Epithelial cell of esophagus (primary cell): ENCODE measurements at regions not wholly inside any gene's neighbourhood (a gene's known extent, or its start where the extent isn't known, plus 50 kb on each side); places are given as distances from the start of the nearest gene placed in this dataset.
A peak's percentile ranks its signal among the peaks of the same experiment; 100 is the strongest.

Experiments
- DNase-seq: peaks from one replicate; pipeline ENCODE4 v3.0.0; 2010; ENCODE audit warnings: low read depth
- H3K4me3 ChIP-seq: 2 replicates; pipeline ENCODE4 v1.5.1; 2011; ENCODE audit warnings: mild to moderate bottlenecking, low read length, control low read depth
- TF ChIP-seq, protein P1 (sequence below): IDR thresholded peaks from 2 replicates; pipeline ENCODE4 v1.5.1; 2011; ENCODE audit warnings: low read depth, mild to moderate bottlenecking, low read length, control low read depth, inconsistent platforms; ENCODE audit not compliant: insufficient read depth; ENCODE audit errors: missing control alignments

DNA sequence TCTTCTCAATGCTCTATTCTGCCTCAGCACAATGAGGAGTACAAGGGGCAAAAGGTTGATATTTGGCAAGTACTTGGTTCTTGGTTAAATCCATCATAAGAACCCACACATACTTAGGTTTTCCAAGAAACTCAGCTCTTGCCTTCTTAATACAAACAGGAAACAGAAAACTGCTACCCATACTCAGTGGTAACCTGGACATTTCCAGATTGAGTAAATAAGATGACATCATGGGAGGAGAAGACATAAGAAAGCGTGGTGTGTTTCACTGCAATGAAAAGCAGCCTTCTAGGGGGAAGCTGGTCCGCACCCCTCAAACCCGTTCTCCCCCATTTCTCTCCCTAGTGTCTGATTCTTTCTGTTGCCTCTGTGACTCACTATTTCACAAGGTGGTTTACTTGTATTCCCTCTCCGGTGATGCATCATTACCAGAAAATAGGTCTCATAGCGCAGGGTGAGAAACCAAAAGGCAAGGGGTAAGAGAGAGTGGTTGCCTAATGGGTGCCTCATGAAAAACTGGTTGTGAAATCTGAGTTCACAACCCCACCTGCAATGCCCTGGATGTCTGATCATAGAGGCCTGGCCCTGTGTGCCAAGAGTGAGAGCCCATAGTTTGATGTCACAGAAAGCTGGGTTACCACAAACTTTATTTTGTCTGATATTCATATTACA is 326.5 kb upstream of the TBX3 start:
- H3K4me3 ChIP-seq: no peak overlapping the region
- TF ChIP-seq, protein P1, sequence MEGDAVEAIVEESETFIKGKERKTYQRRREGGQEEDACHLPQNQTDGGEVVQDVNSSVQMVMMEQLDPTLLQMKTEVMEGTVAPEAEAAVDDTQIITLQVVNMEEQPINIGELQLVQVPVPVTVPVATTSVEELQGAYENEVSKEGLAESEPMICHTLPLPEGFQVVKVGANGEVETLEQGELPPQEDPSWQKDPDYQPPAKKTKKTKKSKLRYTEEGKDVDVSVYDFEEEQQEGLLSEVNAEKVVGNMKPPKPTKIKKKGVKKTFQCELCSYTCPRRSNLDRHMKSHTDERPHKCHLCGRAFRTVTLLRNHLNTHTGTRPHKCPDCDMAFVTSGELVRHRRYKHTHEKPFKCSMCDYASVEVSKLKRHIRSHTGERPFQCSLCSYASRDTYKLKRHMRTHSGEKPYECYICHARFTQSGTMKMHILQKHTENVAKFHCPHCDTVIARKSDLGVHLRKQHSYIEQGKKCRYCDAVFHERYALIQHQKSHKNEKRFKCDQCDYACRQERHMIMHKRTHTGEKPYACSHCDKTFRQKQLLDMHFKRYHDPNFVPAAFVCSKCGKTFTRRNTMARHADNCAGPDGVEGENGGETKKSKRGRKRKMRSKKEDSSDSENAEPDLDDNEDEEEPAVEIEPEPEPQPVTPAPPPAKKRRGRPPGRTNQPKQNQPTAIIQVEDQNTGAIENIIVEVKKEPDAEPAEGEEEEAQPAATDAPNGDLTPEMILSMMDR: no peak
- peak; percentile 39 for DNase-seq

DNA sequence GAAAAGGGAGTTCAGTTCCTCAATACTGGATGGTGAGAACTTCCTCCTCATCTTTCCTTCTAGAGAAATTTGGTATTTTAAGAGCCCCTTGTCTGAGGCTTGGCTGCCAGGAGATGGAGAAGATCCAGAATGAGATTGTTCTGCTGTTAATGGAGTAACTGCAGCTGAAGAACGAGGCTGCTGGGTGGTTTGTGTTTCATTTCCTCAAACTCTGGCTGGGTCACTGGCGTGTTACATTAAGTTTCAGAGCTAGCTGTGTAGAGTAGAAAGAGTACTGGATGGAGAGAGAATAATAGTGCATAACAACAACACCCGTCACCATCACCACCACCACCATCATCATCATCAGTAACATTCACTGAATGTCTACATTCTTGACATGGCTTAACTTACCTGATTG is 325.0 kb upstream of the TBX3 start:
- DNase-seq: no peak
- TF ChIP-seq, protein P1: no peak
- no peak overlapping the region for H3K4me3 ChIP-seq

DNA sequence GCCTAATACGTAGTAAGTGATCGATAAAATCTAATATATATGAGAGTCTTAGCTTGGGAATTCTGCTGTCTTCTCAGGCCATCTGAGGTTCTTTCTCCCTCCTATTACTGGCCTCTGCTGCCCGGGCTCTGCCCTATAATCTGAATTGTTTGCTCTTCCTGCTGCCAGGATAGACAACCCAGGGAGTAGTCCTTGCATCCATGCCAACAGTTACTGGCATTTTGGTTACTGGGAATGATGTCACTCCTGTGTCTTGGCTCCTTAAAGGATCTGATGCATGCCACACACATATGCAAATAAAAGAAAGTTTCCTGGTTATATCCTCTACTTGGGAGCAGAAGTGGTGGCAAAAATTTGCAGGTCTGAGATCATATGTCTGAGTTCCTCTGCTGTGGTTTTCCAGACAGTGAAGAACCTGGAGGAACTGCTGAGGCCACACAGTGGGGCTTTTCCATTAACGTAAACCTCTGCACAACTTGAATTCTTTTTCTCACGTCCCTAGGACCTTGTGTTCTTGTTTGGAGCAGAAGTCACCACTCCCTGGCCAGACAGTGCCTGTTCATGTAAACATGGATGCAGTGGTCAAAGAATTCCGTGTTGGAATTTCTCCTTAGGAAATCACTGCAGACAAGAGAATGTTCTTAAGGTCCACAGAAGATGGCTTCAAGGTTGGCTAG is 320.6 kb upstream of the TBX3 start:
- H3K4me3 ChIP-seq: no peak overlapping the region
- TF ChIP-seq, protein P1: no peak
- DNase-seq: no peak

DNA sequence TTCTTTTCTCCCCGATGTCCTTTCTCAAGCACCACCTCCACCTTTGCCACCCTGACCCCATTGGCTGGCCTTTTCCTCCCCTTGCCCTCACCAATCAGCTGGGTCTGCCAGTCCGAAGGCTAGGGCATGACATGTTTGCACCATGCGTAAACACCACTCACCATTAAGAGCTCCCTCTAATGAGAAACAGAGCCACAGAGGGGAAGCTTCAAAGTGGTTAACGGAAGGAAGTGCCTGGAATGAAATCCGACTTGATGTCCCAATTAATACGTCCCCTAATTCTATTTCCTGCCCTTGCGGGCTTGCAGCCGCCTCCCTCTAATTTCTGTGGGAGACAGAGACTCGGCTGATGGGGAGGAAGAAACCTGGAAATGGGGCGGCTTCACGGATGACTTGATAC is 318.5 kb upstream of the TBX3 start:
- TF ChIP-seq, protein P1: no peak
- no peak for DNase-seq
- no peak overlapping the region for H3K4me3 ChIP-seq

DNA sequence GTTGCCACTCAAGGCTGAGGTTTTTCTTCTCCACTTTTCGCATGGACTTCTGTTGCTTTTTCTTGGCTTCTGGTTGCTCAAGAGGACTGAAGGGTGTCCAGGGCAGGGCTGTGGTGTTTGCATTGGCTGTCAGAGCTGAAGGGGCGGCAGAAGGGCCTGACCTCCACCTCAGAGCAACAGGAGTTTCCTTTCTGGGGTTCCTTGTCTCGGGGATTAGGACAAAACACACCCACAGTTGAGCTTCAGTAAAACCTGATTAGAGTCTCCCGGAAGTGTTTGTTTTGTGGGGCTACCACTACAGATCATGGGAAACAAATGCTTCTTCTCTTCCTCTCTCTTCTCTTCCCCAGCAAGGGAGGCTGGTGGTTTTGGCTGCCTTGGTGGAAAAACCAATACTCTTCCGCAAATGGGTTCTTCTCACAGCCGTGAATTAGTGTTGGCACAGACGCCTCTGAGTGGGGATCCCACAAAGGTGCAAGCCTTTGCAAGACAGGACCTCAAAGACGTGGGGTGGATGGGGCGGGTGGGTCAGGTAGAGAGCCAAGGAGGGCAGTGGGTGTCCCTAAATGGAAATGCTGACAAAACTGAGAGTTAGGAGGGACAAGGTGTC is 317.7 kb upstream of the TBX3 start:
- no peak overlapping the region for H3K4me3 ChIP-seq
- TF ChIP-seq, protein P1: no peak
- no peak for DNase-seq

DNA sequence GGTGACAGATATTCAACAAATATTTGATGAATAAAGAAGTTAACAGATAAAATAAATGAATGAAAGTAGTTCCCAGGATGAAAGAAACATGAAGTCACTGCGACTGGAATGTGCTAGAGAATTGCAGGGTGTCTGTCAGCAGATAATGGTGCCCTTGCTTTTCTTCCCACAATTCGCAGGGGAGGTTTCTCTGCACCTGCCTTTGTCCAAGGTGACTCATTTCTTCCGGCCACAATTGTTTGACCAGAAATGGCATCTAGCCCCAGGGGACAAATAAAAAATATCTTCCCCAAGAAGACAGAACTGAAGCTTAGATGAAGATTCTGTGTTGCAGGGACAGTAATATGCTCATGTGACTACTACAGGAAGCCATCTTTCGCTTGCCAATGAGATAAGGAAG is 316.1 kb upstream of the TBX3 start:
- TF ChIP-seq, protein P1: no peak
- H3K4me3 ChIP-seq: no peak overlapping the region
- no peak for DNase-seq
